ENCODE measurements at regions not wholly inside any gene's neighbourhood (a gene's known extent, or its start where the extent isn't known, plus 50 kb on each side); places are given as distances from the start of the nearest gene placed in this dataset.

DNA sequence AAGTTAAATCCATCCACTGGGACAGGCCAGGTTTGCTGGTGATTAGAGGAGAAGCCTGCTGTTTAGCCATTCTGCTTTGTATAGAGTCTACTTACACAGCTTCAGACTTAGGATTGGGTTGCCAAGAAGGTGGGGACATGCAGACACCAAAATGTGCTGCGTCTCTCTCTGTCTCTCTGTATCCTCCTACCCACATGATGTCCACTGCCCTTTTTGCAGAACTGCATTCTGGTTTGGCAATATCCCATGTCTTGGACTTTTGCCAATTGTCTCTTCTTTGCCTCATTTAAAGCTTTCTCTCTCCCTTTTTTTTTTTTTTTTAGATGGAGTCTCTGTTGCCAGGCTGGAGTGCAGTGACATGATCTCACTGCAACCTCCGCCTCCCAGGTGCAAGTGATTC, 261.1 kb upstream of the FN1 start:
- TF ChIP-seq EZH2 (IDR thresholded peaks at IDR 0.05; ENCODE audit: insufficient read depth, poor library complexity, severe bottlenecking) (no peak), EZH2phosphoT487 (IDR thresholded peaks at IDR 0.05; ENCODE audit: insufficient read depth, low read depth) (no peak)
